ENCODE measurements at regions not wholly inside any gene's neighbourhood (a gene's known extent, or its start where the extent isn't known, plus 50 kb on each side); places are given as distances from the start of the nearest gene placed in this dataset.

- TF ChIP-seq MAX (IDR thresholded peaks at IDR 0.05) (no peak), SUZ12 (IDR thresholded peaks at IDR 0.05; ENCODE audit: low read length) (no peak), TEAD4 (IDR thresholded peaks at IDR 0.05; ENCODE audit: low read depth, low read length) (no peak), JUN (IDR thresholded peaks at IDR 0.05; ENCODE audit: low read depth, low read length) (no peak), CTCF (IDR thresholded peaks at IDR 0.05; ENCODE audit: control extremely low read depth in 1 of 3, insufficient read depth in 1 of 3, low read depth in 1 of 3, low read length in 3 of 3) (no peak), JUND (IDR thresholded peaks at IDR 0.05; ENCODE audit: low read length) (no peak), BRCA1 (IDR thresholded peaks at IDR 0.05; ENCODE audit: low read depth, low read length) (no peak), TAF7 (optimal IDR thresholded peaks at IDR 0.05; ENCODE audit: borderline replicate concordance, low read depth, low read length) (no peak), ATF2 (IDR thresholded peaks at IDR 0.05; ENCODE audit: low read length) (no peak)
- Histone ChIP-seq H2AFZ (ENCODE audit: low read length) (no peak overlapping the region), H4K8ac (ENCODE audit: extremely low read depth, insufficient read depth, low read length) (no peak overlapping the region), H3K4me2 (ENCODE audit: insufficient read depth in 1 of 2, low read depth in 2 of 2, low read length in 2 of 2) (no peak overlapping the region), H3K27me3 (replicated peaks in 1 of 4; ENCODE audit: control insufficient read depth in 3 of 4, extremely low read depth in 1 of 4, insufficient read depth in 3 of 4, low read length in 3 of 4) (no peaks in the 10 kb centered on the region; a peak in 1 of 7 replicates), H2BK15ac (ENCODE audit: low read length) (no peak overlapping the region), H2BK12ac (ENCODE audit: low read depth, low read length) (no peak overlapping the region), H2AK5ac (ENCODE audit: low read depth, low read length) (no peak overlapping the region), H3K4ac (replicated peaks; ENCODE audit: insufficient read length, low read depth, low read length) (no peak overlapping the region), H3K14ac (ENCODE audit: insufficient read length) (no peak overlapping the region), H3K36me3 (ENCODE audit: control insufficient read depth in 2 of 4, insufficient read depth in 4 of 4, low read length in 3 of 4) (no peaks in the 10 kb centered on the region), H3K79me2 (ENCODE audit: control insufficient read depth in 1 of 2, insufficient read depth in 2 of 2, low read length in 2 of 2) (no peaks in the 10 kb centered on the region), H3K9me3 (ENCODE audit: insufficient read depth in 2 of 2, low read depth in 1 of 2, low read length in 1 of 2) (no peaks in the 10 kb centered on the region), H3K4me1 (replicated peaks in 1 of 4; ENCODE audit: control insufficient read depth in 3 of 4, insufficient read depth in 4 of 4, low read length in 3 of 4) (no peaks in the 10 kb centered on the region), H4K5ac (ENCODE audit: insufficient read length, low read depth, low read length) (no peak overlapping the region), H3K9ac (replicated peaks in 1 of 4; ENCODE audit: extremely low read depth in 1 of 4, low read depth in 3 of 4, low read length in 3 of 4) (no peak overlapping the region), H3K23ac (ENCODE audit: insufficient read length) (no peak overlapping the region), H2BK5ac (ENCODE audit: low read depth, low read length) (no peak overlapping the region), H2BK120ac (replicated peaks; ENCODE audit: low read depth, low read length) (no peak overlapping the region), H4K91ac (replicated peaks; ENCODE audit: insufficient read length, low read length) (no peak overlapping the region), H3K23me2 (ENCODE audit: low read depth, low read length) (no peaks in the 10 kb centered on the region), H3K27ac (ENCODE audit: low read depth, low read length) (no peak overlapping the region), H3K56ac (replicated peaks; ENCODE audit: insufficient read length, low read depth, low read length) (no peak overlapping the region), H3K18ac (ENCODE audit: extremely low read depth, low read length) (no peak overlapping the region), H3K79me1 (ENCODE audit: low read depth, low read length) (no peaks in the 10 kb centered on the region), H3K4me3 (ENCODE audit: extremely low read depth in 1 of 4, insufficient read depth in 2 of 4, low read depth in 3 of 4, low read length in 4 of 4) (no peak overlapping the region), H2BK20ac (ENCODE audit: low read length) (no peak overlapping the region), H4K20me1 (replicated peaks in 1 of 2; ENCODE audit: control insufficient read depth in 1 of 2, insufficient read depth in 2 of 2, low read length in 2 of 2) (peaks cover 0 to 2% of the 10 kb centered on the region in 2 experiments)
- CTCF ChIA-PET (ENCODE audit: partially characterized antibody): interaction anchor here (0.6 to 11.7 kb wide), 2 partner anchors 18 to 61 kb away, joined by 3 to 148 read pairs; no protein-coding TSS in a partner anchor
- POLR2A ChIA-PET (ENCODE audit: partially characterized antibody): no interaction called here
- 90% methylated on average over 15 of the region's 15 CpGs; no CpG with 5 or more reads in 1 of the 2 experiments for WGBS, 2 experiments (ENCODE audit: extremely low coverage in 1 of 2, insufficient coverage in 1 of 2, insufficient read length in 1 of 2, insufficient replicate concordance in 2 of 2, low coverage in 1 of 2, low lambda C conversion rate in 2 of 2, missing lambda C conversion rate in 1 of 2)
- DNase-seq (ENCODE audit: low read depth in 1 of 2, low spot score in 2 of 2): no peak
- no peak for FAIRE-seq
Observed at GRCh38 chr12:123057513-123058265, 77.2 kb downstream of the ARL6IP4 start.
